LNCaP clone FGC (cell line): ENCODE measurements at regions not wholly inside any gene's neighbourhood (a gene's known extent, or its start where the extent isn't known, plus 50 kb on each side); places are given as distances from the start of the nearest gene placed in this dataset.

Experiments
- DNase-seq: peaks from one replicate; pipeline ENCODE4 v3.0.0-alpha.2; 2011; ENCODE audit warnings: low read depth
- H3K4me3 ChIP-seq: 2 replicates; pipeline ENCODE4 v1.5.1; 2011; ENCODE audit warnings: mild to moderate bottlenecking, low read depth, low read length, control low read depth
- TF ChIP-seq, protein P1 (sequence below): IDR thresholded peaks from 2 replicates; pipeline ENCODE4 v1.5.1; 2012; ENCODE audit warnings: mild to moderate bottlenecking; ENCODE audit not compliant: control insufficient read depth, insufficient read depth; ENCODE audit errors: extremely low read depth

DNA sequence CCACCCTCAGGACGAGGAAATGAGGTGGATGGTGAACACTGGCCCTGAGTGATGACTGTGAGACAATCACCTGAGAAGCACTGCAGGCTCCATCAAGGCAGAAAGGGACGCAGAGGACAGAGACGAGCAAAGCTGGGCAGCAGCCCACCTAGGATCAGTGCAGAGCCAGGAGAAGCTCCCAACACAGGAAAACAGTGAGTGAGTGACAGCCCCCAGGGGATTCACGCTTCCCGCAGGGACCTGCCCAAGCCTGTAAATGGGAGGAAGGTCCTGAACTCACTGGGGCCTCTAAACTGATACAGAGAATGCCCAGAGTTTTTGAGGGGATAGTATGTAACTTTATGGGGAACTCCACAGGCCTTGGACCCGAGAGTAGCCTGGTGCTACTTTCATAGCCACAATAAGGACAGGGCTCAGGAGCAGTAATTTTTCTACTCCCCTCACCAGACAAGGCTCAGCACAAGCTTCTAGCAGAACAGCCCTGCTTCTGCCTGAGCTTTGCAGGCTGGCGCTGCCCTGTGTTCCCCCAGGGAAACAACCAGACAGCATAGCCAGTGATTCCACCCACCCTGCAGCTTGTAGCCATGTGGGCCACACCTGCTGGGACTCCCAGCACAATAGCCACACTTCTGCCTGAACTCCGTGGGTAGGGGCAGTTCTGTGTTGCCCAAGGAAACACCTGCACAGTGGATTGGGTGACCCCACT is 708.4 kb downstream of the POM121L12 start:
- no peak for DNase-seq
- TF ChIP-seq, protein P1, sequence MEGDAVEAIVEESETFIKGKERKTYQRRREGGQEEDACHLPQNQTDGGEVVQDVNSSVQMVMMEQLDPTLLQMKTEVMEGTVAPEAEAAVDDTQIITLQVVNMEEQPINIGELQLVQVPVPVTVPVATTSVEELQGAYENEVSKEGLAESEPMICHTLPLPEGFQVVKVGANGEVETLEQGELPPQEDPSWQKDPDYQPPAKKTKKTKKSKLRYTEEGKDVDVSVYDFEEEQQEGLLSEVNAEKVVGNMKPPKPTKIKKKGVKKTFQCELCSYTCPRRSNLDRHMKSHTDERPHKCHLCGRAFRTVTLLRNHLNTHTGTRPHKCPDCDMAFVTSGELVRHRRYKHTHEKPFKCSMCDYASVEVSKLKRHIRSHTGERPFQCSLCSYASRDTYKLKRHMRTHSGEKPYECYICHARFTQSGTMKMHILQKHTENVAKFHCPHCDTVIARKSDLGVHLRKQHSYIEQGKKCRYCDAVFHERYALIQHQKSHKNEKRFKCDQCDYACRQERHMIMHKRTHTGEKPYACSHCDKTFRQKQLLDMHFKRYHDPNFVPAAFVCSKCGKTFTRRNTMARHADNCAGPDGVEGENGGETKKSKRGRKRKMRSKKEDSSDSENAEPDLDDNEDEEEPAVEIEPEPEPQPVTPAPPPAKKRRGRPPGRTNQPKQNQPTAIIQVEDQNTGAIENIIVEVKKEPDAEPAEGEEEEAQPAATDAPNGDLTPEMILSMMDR = no peak
- no peak overlapping the region for H3K4me3 ChIP-seq

DNA sequence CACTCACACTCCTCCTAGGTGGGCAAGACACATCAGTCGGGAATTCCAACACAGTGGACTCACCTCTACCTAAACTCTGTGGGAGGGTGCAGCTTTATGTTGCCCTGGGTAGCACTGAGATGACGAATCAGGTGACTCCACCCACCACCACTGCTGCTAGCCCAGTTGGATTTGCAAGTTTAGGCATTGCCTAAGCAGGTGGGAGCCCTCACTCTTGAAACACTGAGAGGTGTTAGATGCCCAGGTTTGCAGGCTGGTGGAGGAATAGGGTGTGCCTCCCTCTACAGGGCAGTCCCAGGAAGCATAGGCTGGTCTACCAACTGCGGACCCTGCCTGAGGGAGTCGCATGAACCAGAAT is 708.9 kb downstream of the POM121L12 start:
- DNase-seq = no peak
- TF ChIP-seq, protein P1 = no peak
- no peak overlapping the region for H3K4me3 ChIP-seq

DNA sequence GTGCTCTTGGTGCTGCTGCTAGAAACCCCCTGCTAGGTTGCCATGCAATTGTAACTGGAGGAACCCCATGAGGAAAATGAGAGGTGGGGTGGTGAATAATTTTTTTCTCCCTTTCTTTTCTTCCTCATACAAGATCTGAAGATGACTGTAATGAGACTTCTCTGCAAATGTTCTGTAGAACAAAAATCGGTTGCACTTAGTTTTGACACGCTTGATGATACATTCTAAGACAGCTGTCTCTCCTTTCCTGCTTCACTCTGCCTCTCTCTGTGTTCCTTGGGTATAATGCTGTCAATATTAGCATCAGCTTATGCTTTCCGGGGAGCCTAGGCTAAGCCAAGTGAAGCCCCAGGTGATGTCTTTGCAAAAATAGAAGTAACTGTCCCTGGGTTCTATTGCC is 721.5 kb downstream of the POM121L12 start:
- no peak overlapping the region for H3K4me3 ChIP-seq
- TF ChIP-seq, protein P1 = no peak
- DNase-seq = no peak

DNA sequence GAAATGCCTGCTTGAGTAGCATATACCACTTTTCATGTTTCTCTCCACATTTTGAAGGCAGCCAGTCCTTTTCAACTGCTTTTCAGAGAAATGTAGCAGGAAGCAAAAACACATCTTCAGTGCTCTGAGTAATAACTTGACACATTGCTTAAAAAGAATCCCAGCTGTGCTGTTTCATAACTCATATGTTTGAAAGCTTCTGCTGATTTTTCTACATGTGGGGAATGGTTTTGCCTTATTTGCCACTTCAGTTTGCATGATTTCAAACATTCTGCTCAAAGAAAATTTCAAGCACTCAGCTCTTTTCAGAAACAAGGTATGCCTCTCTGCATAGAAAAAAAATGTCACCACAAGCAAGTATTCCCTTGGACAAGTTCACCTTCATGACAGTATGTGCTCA is 732.8 kb downstream of the POM121L12 start:
- no peak overlapping the region for H3K4me3 ChIP-seq
- DNase-seq = no peak
- TF ChIP-seq, protein P1 = no peak

DNA sequence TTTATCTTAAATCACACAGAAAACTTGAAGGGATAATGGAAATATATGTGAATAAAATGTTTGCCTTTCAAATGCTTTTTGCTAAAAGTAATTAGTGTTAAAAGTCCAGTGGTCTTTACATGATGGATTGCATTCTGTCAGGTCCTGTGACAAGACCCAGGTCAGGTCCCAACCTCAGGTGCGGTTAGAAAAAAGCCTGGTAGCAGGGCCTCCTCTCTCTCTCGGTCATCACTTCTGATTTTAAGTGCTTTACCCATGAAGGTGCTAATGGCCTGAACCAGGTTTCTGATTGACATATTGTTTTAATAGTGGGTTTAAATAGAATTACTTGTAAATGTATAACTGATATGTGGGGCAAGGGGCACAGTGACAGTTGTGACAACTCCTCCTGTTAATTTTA is 736.3 kb downstream of the POM121L12 start:
- H3K4me3 ChIP-seq = no peak overlapping the region
- TF ChIP-seq, protein P1 = no peak
- no peak for DNase-seq

DNA sequence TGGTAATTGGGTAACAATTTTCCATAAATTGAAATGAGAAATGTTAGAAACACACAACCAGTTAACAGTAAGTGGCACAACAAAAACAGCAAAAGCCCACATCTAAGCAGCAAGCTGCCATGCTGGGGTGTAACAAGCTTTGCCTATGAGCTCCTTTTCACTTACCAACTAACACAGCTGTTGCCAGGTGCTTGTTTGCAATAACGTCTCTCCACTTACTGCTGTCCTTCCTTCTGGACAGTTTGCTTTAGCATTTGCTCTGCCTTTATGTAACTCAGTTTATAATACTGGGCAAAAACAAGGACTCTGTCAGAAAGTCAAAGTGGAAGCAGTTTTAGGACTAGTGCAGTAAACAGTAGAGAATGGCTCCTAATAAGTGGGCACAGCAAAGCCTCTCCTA is 740.9 kb downstream of the POM121L12 start:
- H3K4me3 ChIP-seq = no peak overlapping the region
- TF ChIP-seq, protein P1 = no peak
- DNase-seq = no peak

DNA sequence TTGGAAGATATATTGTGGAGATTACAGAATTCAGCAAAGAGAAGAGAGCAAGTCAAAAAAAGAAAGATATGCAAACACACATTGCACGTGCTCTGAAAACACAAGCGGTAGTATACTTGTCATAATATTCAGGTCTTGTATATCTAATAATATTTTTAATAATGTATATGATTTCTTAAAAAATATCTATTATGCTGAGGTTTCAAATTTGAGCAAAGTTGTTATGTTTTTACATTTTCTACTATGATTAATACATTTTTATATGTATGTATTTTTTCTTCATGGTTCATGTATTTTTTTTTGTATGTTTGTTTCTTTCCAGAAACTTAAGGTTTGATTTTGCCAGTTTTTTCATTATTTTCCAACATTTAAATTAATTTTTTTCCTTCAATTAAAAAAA is 752.4 kb upstream of the VSTM2A start:
- DNase-seq = no peak
- TF ChIP-seq, protein P1 = no peak

More for the DNA sequence above, 752.4 kb upstream of the VSTM2A start:
- no peak overlapping the region for H3K4me3 ChIP-seq
